A549 (cell line): ENCODE measurements at regions not wholly inside any gene's neighbourhood (a gene's known extent, or its start where the extent isn't known, plus 50 kb on each side); places are given as distances from the start of the nearest gene placed in this dataset.

Experiments used
- ATAC-seq, 2 experiments: fragments of 200-7000 bp in 1 of 2; fragments of >200 bp in 1 of 2; cut with Nextera tagmentation in 1 of 2; cut with Tn5 transposase in 1 of 2; 3 replicates each; pipeline versions ENCODE4 v1.8.0 to v1.9.1; 2018 to 2020; ENCODE audit warnings: mild to moderate bottlenecking in 1 of 2, moderate library complexity in 1 of 2
- CTCF ChIA-PET: fragments of 300-600 bp; sonication (Branson Sonifier 250); formaldehyde crosslinking; extraction: SDS; loops from one replicate; lab custom pipeline; 2021; ENCODE audit warnings: antibody characterized with exemption, inconsistent platforms; lab: Yijun Ruan, JAX
- POLR2A ChIA-PET: fragments of 350-600 bp; formaldehyde crosslinking; extraction: SDS; loops from one replicate; lab custom pipeline; 2021; ENCODE audit warnings: antibody characterized with exemption, inconsistent platforms; lab: Yijun Ruan, JAX
- DNase-seq, 2 experiments: peaks; one replicate each; pipeline versions ENCODE4 v3.0.0 to v3.0.0-alpha.2; 2011 to 2016; ENCODE audit warnings: low read depth in 1 of 2, low spot score in 1 of 2
- FAIRE-seq: peaks from 2 replicates; lab custom pipeline; 2011; peaks lifted over from hg19 to GRCh38; lab: Jason Lieb, UNC
- H3K27ac ChIP-seq, 2 experiments: fragments of >200 bp; sonication (Bioruptor Twin); formaldehyde crosslinking; 3 replicates each; pipeline ENCODE4 v1.5.1; 2016 to 2017
- H3K4me1 ChIP-seq: fragments of >200 bp; sonication (Bioruptor Twin); formaldehyde crosslinking; 3 replicates; pipeline ENCODE4 v1.6.1; 2016
- H3K4me2 ChIP-seq: fragments of >200 bp; sonication (Bioruptor Twin); formaldehyde crosslinking; 3 replicates; pipeline ENCODE4 v1.6.1; 2016
- H3K4me3 ChIP-seq: fragments of >200 bp; sonication (Bioruptor Twin); formaldehyde crosslinking; 3 replicates; pipeline ENCODE4 v1.5.1; 2016
- H3K9me3 ChIP-seq: fragments of >200 bp; sonication (Bioruptor Twin); formaldehyde crosslinking; 3 replicates; pipeline ENCODE4 v1.6.1; 2016
- ATOH8 ChIP-seq: fragments of 250-450 bp; sonication (Bioruptor Pico); IDR thresholded peaks from 2 replicates; pipeline ENCODE4 v1.5.0; 2020; ENCODE audit warnings: low read depth, mild to moderate bottlenecking, moderate library complexity
- BCL3 ChIP-seq: fragments of >200 bp; sonication (Bioruptor Twin); formaldehyde crosslinking; IDR thresholded peaks from 3 replicates; pipeline ENCODE4 v1.6.1; 2016
- CHD2 ChIP-seq: fragments of 150-350 bp; IDR thresholded peaks from 2 replicates; pipeline ENCODE4 v1.6.1; 2014; ENCODE audit warnings: low read length; ENCODE audit not compliant: partially characterized antibody
- EP300 ChIP-seq, 2 experiments: fragments of >200 bp; sonication (Bioruptor Twin); formaldehyde crosslinking; IDR thresholded peaks; 2 replicates in 1 of 2; 3 replicates in 1 of 2; pipeline ENCODE4 v1.6.1; 2016 to 2017
- ESRRA ChIP-seq: fragments of 150-350 bp; IDR thresholded peaks from 2 replicates; pipeline ENCODE4 v1.6.1; 2014; ENCODE audit warnings: mild to moderate bottlenecking, low read length, borderline replicate concordance
- FOXS1 ChIP-seq: fragments of 250-450 bp; sonication (Bioruptor Pico); IDR thresholded peaks from 2 replicates; pipeline ENCODE4 v1.5.0; 2020; ENCODE audit warnings: mild to moderate bottlenecking, moderate library complexity
- JUN ChIP-seq, 2 experiments: fragments of >200 bp; sonication (Bioruptor Twin); formaldehyde crosslinking; IDR thresholded peaks; 2 replicates in 1 of 2; 3 replicates in 1 of 2; pipeline ENCODE4 v1.6.1; 2016 to 2017
- KDM5A ChIP-seq: fragments of 200-600 bp; sonication (generic); IDR thresholded peaks from 2 replicates; pipeline ENCODE4 v1.6.1; 2016; ENCODE audit warnings: antibody characterized with exemption, mild to moderate bottlenecking
- MAFK ChIP-seq: fragments of 450-650 bp; IDR thresholded peaks from 2 replicates; pipeline ENCODE4 v1.6.1; 2014; ENCODE audit not compliant: partially characterized antibody
- MYC ChIP-seq: IDR thresholded peaks from 2 replicates; pipeline ENCODE4 v1.6.1; 2012; ENCODE audit warnings: mild to moderate bottlenecking, inconsistent platforms, low read length, improper control_type of control experiment, borderline replicate concordance
- POLR2A ChIP-seq: IDR thresholded peaks from 2 replicates; pipeline ENCODE4 v1.6.1; 2012; ENCODE audit warnings: mild to moderate bottlenecking, low read length
- RAD21 ChIP-seq, 2 experiments: fragments of >200 bp in 1 of 2; sonication (Bioruptor Twin) in 1 of 2; formaldehyde crosslinking in 1 of 2; IDR thresholded peaks in 1 of 2; conservative IDR thresholded peaks in 1 of 2; 2 replicates in 1 of 2; 3 replicates in 1 of 2; pipeline ENCODE4 v1.6.1; 2012 to 2018; ENCODE audit warnings: inconsistent platforms in 1 of 2
- RARB ChIP-seq: fragments of 250-450 bp; sonication (Bioruptor Pico); IDR thresholded peaks from 2 replicates; pipeline ENCODE4 v1.8.0; 2021; ENCODE audit warnings: mild to moderate bottlenecking, moderate library complexity
- RFX5 ChIP-seq: fragments of 450-650 bp; IDR thresholded peaks from 2 replicates; pipeline ENCODE4 v1.7.1; 2014; ENCODE audit warnings: antibody characterized with exemption, mild to moderate bottlenecking, moderate library complexity
- RNF2 ChIP-seq: fragments of 200-600 bp; sonication (generic); IDR thresholded peaks from 2 replicates; pipeline ENCODE4 v1.6.1; 2016; ENCODE audit warnings: low read depth, mild to moderate bottlenecking, antibody characterized with exemption, moderate library complexity, borderline replicate concordance
- USF2 ChIP-seq: fragments of 450-650 bp; IDR thresholded peaks from 2 replicates; pipeline ENCODE4 v1.6.1; 2014; ENCODE audit warnings: antibody characterized with exemption
- ZC3H11A ChIP-seq: fragments of 450-650 bp; IDR thresholded peaks from 2 replicates; pipeline ENCODE4 v1.6.1; 2014; ENCODE audit warnings: antibody characterized with exemption, mild to moderate bottlenecking
- WGBS: methylation state at CpG from one replicate; pipeline ENCODE4 v1.1.6; 2017; ENCODE audit errors: missing lambda C conversion rate; 5-methylcytosine and 5-hydroxymethylcytosine counted together

- CTCF ChIA-PET: interaction anchor here (0.6 kb wide), 1 partner anchor 300 kb away, joined by 3 read pairs; no protein-coding TSS in a partner anchor
Observed at GRCh38 chr10:91335147-91335546, 75.0 kb upstream of the HECTD2 start.

GRCh38 chr10:91339729-91340128, 70.4 kb upstream of the HECTD2 start:
- ChIA-PET CTCF (interaction anchor here (0.9 to 1.3 kb wide), 2 partner anchors 18 to 41 kb away, joined by 3 read pairs; no protein-coding TSS in a partner anchor), POLR2A (no interaction called here)
- TF ChIP-seq RARB (CRISPR knock-in tag) (no peak), MAFK (no peak), FOXS1 (no peak), RFX5 (no peak)
- 43% methylated on average over 1 of the region's 1 CpG for WGBS
- no peak for DNase-seq
- no peak overlapping the region for H3K4me2 ChIP-seq
- no peaks in the 10 kb centered on the region for H3K4me1 ChIP-seq
- no peaks in the 10 kb centered on the region for H3K9me3 ChIP-seq
- no peak overlapping the region for H3K27ac ChIP-seq
- no peak overlapping the region for H3K4me3 ChIP-seq
- no peak for ATAC-seq
- no peak for FAIRE-seq

More at GRCh38 chr10:91335147-91335546, 75.0 kb upstream of the HECTD2 start:
- no peak; a peak in 1 of 6 replicates for ATAC-seq
- TF ChIP-seq KDM5A (no peak), RAD21 (conservative IDR thresholded peaks at IDR 0.05 in 1 of 2, IDR thresholded peaks at IDR 0.05 in 1 of 2) (no peak), RNF2 (no peak), ZC3H11A (no peak), CHD2 (no peak), MAFK (no peak), ATOH8 (CRISPR knock-in tag) (no peak), JUN (IDR thresholded peaks at IDR 0.05) (no peak), USF2 (no peak), EP300 (IDR thresholded peaks at IDR 0.05) (no peak), RARB (CRISPR knock-in tag) (no peak), ESRRA (no peak)
- Histone ChIP-seq H3K9me3 (no peaks in the 10 kb centered on the region), H3K27ac (no peak overlapping the region), H3K4me2 (no peak overlapping the region), H3K4me1 (no peaks in the 10 kb centered on the region), H3K4me3 (no peak overlapping the region)
- POLR2A ChIA-PET: no interaction called here
- FAIRE-seq: no peak
- DNase-seq: peak in 1 of 2 experiments; percentile 23
- 9% methylated on average over 3 of the region's 3 CpGs for WGBS

GRCh38 chr10:91340613-91341362, 69.4 kb upstream of the HECTD2 start:
- ATAC-seq: no peak
- POLR2A ChIA-PET: no interaction called here
- no peak for TF ChIP-seq KDM5A
- no peak for TF ChIP-seq POLR2A
- TF ChIP-seq BCL3: no peak
- TF ChIP-seq MYC: no peak
- TF ChIP-seq, all 56 proteins: peak for 0
- Histone ChIP-seq H3K27ac (no peak overlapping the region), H3K4me1 (no peaks in the 10 kb centered on the region), H3K4me3 (no peak overlapping the region), H3K4me2 (no peak overlapping the region), H3K9me3 (no peaks in the 10 kb centered on the region)
- DNase-seq: no peak
- CTCF ChIA-PET: interaction anchor here (0.7 to 1.3 kb wide), 2 partner anchors 17 to 571 kb away, joined by 3 read pairs; no protein-coding TSS in a partner anchor
- WGBS: 53% methylated on average over 8 of the region's 8 CpGs
- FAIRE-seq: no peak
